Tibial artery (tissue), 4 donors: ENCODE measurements at regions not wholly inside any gene's neighbourhood (a gene's known extent, or its start where the extent isn't known, plus 50 kb on each side); places are given as distances from the start of the nearest gene placed in this dataset.

Source experiments
- DNase-seq, 2 donors: peaks; one replicate each; pipeline ENCODE4 v3.0.0-alpha.2; 2019
- H3K27ac ChIP-seq, 2 donors: fragments of 200-600 bp; sonication (generic) in 1 of 2; 1 replicate in 1 of 2; 2 replicates in 1 of 2; pipeline ENCODE4 v1.5.1; 2018 to 2019; ENCODE audit warnings: mild to moderate bottlenecking in 1 of 2
- H3K27me3 ChIP-seq, 2 donors: fragments of 200-600 bp; sonication (generic) in 1 of 2; one replicate each; pipeline versions ENCODE4 v1.5.1 to v1.6.0; 2016 to 2019
- H3K36me3 ChIP-seq, 3 donors: fragments of 200-600 bp; sonication (generic) in 2 of 3; one replicate each; pipeline ENCODE4 v1.5.1; 2016 to 2019; ENCODE audit warnings: mild to moderate bottlenecking in 2 of 3
- H3K4me1 ChIP-seq, 4 donors: fragments of 200-600 bp; sonication (generic) in 2 of 4; 1 replicate in 3 of 4; 2 replicates in 1 of 4; pipeline ENCODE4 v1.5.1; 2016 to 2019
- H3K4me3 ChIP-seq, 2 donors: fragments of 200-600 bp; sonication (generic) in 1 of 2; 1 replicate in 1 of 2; 2 replicates in 1 of 2; pipeline ENCODE4 v1.5.1; 2018 to 2019; ENCODE audit warnings: mild to moderate bottlenecking in 2 of 2
- H3K9me3 ChIP-seq, 3 donors: fragments of 200-600 bp; sonication (generic) in 1 of 3; one replicate each; pipeline ENCODE4 v1.5.1; 2016 to 2019
- intact Hi-C: fragments of 100-400 bp; cut with DNase I; formaldehyde crosslinking; loops from one replicate; pipeline ENCODE4 v1.15.0; 2023; ENCODE audit warnings: low total_unique reads
- TF ChIP-seq, protein P1 (sequence below), 2 experiments: fragments of 200-600 bp in 1 of 2; fragments of 450-650 bp in 1 of 2; IDR thresholded peaks; one replicate each; pipeline ENCODE4 v1.5.1; 2017 to 2019; ENCODE audit warnings: antibody characterized with exemption in 2 of 2, mild to moderate bottlenecking in 1 of 2, moderate library complexity in 1 of 2

DNA sequence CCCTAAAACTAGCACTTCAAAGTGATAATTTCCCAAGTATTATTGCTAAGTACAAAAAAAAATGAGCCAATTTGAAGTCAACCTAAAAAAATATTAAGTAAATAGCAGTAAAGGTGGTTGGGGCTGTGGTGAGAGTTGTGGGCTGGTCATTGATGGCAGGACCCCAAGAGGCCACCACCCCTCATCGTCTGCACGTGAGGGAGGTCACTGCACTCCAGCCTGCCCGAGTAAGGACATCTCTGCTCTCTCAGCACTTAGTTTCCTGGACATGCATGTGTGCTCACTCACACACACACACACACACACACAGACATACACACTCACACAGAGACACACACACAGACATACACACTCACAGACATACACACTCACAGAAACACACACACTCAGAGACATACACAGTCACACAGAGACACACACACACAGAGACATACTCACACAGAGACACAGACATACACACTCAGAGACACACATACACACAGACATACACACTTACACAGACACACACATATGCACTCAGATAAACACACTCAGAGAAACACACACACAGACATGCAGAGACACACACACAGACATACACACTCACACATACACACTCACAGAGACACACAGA, 127.2 kb upstream of the SOX1 start:
- H3K36me3 ChIP-seq, result no peaks in the 10 kb centered on the region
- H3K9me3 ChIP-seq, result no peaks in the 10 kb centered on the region
- no peaks in the 10 kb centered on the region for H3K4me1 ChIP-seq
- no peak for DNase-seq
- intact Hi-C loops, result no loop called here
- H3K27ac ChIP-seq, result no peak overlapping the region
- TF ChIP-seq, protein P1, sequence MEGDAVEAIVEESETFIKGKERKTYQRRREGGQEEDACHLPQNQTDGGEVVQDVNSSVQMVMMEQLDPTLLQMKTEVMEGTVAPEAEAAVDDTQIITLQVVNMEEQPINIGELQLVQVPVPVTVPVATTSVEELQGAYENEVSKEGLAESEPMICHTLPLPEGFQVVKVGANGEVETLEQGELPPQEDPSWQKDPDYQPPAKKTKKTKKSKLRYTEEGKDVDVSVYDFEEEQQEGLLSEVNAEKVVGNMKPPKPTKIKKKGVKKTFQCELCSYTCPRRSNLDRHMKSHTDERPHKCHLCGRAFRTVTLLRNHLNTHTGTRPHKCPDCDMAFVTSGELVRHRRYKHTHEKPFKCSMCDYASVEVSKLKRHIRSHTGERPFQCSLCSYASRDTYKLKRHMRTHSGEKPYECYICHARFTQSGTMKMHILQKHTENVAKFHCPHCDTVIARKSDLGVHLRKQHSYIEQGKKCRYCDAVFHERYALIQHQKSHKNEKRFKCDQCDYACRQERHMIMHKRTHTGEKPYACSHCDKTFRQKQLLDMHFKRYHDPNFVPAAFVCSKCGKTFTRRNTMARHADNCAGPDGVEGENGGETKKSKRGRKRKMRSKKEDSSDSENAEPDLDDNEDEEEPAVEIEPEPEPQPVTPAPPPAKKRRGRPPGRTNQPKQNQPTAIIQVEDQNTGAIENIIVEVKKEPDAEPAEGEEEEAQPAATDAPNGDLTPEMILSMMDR (IDR thresholded peaks at IDR 0.05), result no peak
- H3K27me3 ChIP-seq, result peaks cover 0 to 9% of the 10 kb centered on the region in 2 donors
- no peak overlapping the region for H3K4me3 ChIP-seq

DNA sequence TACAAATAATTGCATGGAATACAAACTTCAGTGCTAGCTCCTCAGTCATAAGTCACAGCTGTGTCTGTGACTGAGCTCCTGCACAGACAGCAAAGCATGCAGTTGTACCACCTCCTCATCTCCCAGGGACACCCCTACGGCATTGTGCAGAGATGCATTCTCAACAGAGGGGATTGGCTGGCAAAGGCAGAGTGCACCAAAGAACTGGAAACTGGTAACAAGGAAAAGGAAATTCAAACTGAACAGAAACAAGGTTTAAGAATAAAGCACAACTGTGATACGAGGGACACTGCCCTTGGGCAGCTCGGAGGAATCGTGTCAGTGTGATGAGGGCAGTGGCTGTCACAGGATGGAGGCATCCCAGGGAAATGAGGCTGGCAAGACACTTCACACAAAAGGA, 126.1 kb upstream of the SOX1 start:
- no peak for DNase-seq
- Histone ChIP-seq H3K4me1 (no peaks in the 10 kb centered on the region), H3K36me3 (no peaks in the 10 kb centered on the region), H3K27me3 (peaks cover 0 to 9% of the 10 kb centered on the region in 2 donors), H3K4me3 (no peak overlapping the region), H3K27ac (no peak overlapping the region), H3K9me3 (no peaks in the 10 kb centered on the region)
- intact Hi-C loops, result no loop called here
- TF ChIP-seq, protein P1 (IDR thresholded peaks at IDR 0.05), result no peak

DNA sequence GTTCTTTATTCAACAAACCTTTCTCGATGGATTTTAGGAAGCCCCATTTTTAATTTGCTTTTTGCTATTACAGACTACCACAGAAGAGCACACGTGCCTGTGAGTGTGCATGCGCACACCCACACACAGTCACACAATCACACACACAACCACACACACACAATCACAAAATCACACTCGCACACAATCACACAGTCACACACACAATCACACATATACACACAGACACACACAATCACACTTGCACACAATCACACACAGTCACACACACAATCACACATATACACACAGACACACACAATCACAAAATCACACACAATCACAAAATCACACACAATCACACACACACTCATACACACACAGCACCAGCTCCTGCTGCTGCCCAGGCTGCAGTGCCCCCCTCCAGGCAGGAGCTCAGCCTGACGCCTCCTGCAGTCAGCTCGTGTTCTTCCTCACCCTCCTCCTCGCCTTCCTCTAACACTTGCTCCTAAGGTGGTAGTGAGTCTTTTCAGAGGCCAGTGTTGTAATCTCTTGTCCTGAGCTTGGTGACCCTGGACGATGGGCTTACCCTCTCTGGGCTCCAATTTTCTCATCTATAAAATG, 125.0 kb upstream of the SOX1 start:
- TF ChIP-seq, protein P1 (IDR thresholded peaks at IDR 0.05), result no peak
- H3K36me3 ChIP-seq, result no peaks in the 10 kb centered on the region
- DNase-seq, result no peak
- no peak overlapping the region for H3K4me3 ChIP-seq
- H3K27me3 ChIP-seq, result peaks cover 0 to 12% of the 10 kb centered on the region in 2 donors
- no peaks in the 10 kb centered on the region for H3K4me1 ChIP-seq
- H3K9me3 ChIP-seq, result no peaks in the 10 kb centered on the region
- intact Hi-C loops, result no loop called here
- H3K27ac ChIP-seq, result no peak overlapping the region

DNA sequence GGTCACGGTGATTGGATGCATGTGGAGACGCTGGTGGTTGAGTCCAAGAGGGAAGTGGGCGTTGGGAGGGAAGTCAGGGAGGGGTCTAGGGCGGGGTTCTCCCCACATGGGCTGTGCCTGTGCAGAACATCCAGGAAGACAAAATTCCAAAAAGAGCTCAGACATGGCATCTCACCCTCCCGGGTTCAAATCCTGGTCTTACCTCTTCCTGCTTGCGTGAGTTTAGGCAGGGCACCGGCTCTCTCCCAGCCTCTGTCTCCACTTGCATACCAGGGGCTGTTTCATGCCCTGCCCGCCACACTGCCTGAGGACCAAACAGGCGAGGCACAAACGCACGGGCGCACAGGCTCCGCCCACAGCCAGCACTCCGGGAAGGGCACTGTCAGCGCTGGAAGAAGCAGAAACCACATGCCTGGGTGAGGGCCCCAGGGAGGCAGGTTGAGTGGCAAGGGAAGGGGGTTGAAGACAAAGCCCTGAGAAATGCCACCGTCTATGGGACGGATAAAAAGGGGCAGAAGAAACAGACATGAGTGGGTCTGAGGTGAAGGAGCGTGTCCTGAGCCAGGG, 123.6 kb upstream of the SOX1 start:
- no peaks in the 10 kb centered on the region for H3K9me3 ChIP-seq
- H3K4me3 ChIP-seq, result no peak overlapping the region
- H3K36me3 ChIP-seq, result no peaks in the 10 kb centered on the region
- TF ChIP-seq, protein P1 (IDR thresholded peaks at IDR 0.05), result no peak
- no peak for DNase-seq
- no peak overlapping the region for H3K27ac ChIP-seq
- H3K4me1 ChIP-seq, result no peaks in the 10 kb centered on the region
- peaks cover 0 to 14% of the 10 kb centered on the region in 2 donors for H3K27me3 ChIP-seq
- intact Hi-C loops, result no loop called here

DNA sequence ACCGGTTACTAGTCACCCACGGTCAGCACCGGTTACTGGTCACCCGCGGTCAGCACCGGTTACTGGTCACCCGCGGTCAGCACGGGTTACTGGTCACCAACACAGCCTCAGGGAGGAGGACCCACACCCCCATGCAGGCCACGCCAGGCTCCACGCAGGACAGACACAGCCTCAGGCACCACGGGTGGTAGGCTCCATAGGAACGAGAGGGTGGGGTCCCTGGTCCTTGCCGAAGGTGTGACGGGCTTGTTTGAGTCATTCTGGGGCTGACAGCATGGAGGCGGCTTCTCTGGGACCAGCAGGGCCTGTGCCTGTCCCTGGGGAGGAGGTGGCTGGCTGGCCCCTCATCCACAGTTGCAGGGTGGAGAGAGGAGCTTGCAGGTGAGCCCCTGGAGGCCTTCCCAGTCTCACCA, 122.8 kb upstream of the SOX1 start:
- no peak for DNase-seq
- no peaks in the 10 kb centered on the region for H3K36me3 ChIP-seq
- H3K27ac ChIP-seq, result no peak overlapping the region
- peaks cover 0 to 12% of the 10 kb centered on the region in 2 donors for H3K27me3 ChIP-seq
- intact Hi-C loops, result no loop called here
- TF ChIP-seq, protein P1 (IDR thresholded peaks at IDR 0.05), result no peak
- H3K4me3 ChIP-seq, result no peak overlapping the region
- H3K4me1 ChIP-seq, result no peaks in the 10 kb centered on the region
- no peaks in the 10 kb centered on the region for H3K9me3 ChIP-seq
